ENCODE measurements at regions not wholly inside any gene's neighbourhood (a gene's known extent, or its start where the extent isn't known, plus 50 kb on each side); places are given as distances from the start of the nearest gene placed in this dataset.

DNA sequence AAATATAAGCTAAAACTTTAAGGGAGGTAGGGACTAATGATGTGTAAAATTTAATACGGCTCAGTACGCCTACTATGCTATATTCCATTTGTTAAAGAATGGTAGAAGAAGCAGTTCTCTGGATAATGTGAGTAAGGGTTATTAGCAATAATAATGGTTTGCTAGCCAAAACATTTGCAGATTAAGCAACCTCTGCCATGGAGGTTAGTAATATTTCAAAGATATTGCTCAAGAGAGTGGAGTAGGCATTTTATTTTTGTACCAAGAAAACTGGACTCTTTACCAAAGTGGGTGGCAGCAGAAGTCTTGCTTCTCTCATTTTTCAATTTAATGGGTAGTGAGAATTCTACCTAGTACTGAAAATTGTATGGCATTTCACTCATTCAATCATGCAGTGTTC, 158.9 kb upstream of the TMEM106B start:
- H3K27me3 Mint-ChIP-seq: no peaks in the 10 kb centered on the region
- H3K4me1 Mint-ChIP-seq (ENCODE audit: unreplicated experiment): no peaks in the 10 kb centered on the region
- TF ChIP-seq, protein P1, sequence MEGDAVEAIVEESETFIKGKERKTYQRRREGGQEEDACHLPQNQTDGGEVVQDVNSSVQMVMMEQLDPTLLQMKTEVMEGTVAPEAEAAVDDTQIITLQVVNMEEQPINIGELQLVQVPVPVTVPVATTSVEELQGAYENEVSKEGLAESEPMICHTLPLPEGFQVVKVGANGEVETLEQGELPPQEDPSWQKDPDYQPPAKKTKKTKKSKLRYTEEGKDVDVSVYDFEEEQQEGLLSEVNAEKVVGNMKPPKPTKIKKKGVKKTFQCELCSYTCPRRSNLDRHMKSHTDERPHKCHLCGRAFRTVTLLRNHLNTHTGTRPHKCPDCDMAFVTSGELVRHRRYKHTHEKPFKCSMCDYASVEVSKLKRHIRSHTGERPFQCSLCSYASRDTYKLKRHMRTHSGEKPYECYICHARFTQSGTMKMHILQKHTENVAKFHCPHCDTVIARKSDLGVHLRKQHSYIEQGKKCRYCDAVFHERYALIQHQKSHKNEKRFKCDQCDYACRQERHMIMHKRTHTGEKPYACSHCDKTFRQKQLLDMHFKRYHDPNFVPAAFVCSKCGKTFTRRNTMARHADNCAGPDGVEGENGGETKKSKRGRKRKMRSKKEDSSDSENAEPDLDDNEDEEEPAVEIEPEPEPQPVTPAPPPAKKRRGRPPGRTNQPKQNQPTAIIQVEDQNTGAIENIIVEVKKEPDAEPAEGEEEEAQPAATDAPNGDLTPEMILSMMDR (conservative IDR thresholded peaks at IDR 0.05): no peak
- no peak overlapping the region for H3K27ac Mint-ChIP-seq
- H3K4me3 Mint-ChIP-seq: no peak overlapping the region
- no peak for DNase-seq (ENCODE audit: extremely low spot score, unreplicated experiment)
- peaks cover under 1% of the 10 kb centered on the region for H3K9me3 Mint-ChIP-seq
- no peaks in the 10 kb centered on the region for H3K36me3 Mint-ChIP-seq

DNA sequence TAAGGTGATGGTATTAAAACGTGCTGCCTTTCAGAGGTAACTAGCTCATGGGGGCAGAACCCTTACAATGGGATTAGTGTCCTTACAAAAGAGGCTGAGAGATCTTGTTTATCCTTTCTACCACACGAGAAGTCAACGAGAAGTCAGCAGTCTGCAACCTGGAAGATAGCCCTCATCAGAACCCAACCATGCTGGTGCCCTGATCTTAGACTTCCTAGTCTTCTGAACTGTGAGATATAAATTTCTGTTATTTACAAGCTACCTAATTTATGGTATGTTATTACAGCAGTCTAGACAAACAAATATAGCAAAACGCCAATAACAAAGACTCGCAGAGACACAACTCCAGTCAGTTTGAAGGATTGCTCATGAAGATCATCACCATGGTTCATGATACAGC, 157.5 kb upstream of the TMEM106B start:
- H3K36me3 Mint-ChIP-seq: no peaks in the 10 kb centered on the region
- H3K4me1 Mint-ChIP-seq (ENCODE audit: unreplicated experiment): no peaks in the 10 kb centered on the region
- TF ChIP-seq, protein P1 (conservative IDR thresholded peaks at IDR 0.05): no peak
- H3K9me3 Mint-ChIP-seq: peaks cover 9% of the 10 kb centered on the region
- no peak overlapping the region for H3K4me3 Mint-ChIP-seq
- no peak overlapping the region for H3K27ac Mint-ChIP-seq
- no peak for DNase-seq (ENCODE audit: extremely low spot score, unreplicated experiment)
- no peaks in the 10 kb centered on the region for H3K27me3 Mint-ChIP-seq

DNA sequence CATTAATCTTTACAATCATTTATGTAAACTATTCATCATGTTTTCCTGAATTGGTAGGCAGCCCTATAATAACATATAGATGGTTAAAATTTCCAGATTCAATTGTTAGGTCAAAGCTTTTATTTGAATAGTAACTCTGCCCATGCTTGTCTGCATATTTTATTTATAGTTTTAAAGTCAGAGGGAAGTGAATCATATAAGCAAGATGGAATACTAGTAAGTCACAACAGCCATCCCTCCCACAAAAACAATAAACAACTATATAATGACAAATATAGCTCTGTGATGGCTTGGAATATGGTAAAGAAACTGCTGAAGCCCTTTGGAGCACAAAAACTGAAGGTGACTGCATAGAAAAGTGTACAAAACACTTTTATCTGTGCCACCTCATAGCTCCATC, 156.3 kb upstream of the TMEM106B start:
- TF ChIP-seq, protein P1 (conservative IDR thresholded peaks at IDR 0.05): no peak
- H3K27ac Mint-ChIP-seq: no peak overlapping the region
- no peaks in the 10 kb centered on the region for H3K4me1 Mint-ChIP-seq (ENCODE audit: unreplicated experiment)
- no peaks in the 10 kb centered on the region for H3K27me3 Mint-ChIP-seq
- no peak for DNase-seq (ENCODE audit: extremely low spot score, unreplicated experiment)
- H3K9me3 Mint-ChIP-seq: peaks cover 9% of the 10 kb centered on the region
- no peaks in the 10 kb centered on the region for H3K36me3 Mint-ChIP-seq
- H3K4me3 Mint-ChIP-seq: no peak overlapping the region

DNA sequence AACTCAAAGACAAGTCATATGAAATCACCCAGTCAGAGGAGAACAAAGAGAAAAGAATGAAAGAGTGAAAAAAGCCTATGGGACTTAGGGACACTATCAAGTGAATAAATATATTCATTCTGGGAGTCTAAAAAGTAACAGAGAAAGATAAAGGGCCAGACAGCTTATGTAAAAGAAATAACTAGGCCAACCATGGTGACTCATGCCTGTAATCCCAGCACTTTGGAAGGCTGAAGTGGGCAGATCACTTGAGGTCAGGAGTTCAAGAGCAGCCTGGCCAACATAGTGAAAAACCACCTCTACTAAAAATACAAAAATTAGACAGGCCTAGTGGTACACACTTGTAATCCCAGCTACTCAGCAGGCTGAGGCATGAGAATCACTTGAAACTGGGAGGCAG, 154.7 kb upstream of the TMEM106B start:
- no peaks in the 10 kb centered on the region for H3K36me3 Mint-ChIP-seq
- TF ChIP-seq, protein P1 (conservative IDR thresholded peaks at IDR 0.05): no peak
- peaks cover 9% of the 10 kb centered on the region for H3K9me3 Mint-ChIP-seq
- H3K4me3 Mint-ChIP-seq: no peak overlapping the region
- no peaks in the 10 kb centered on the region for H3K4me1 Mint-ChIP-seq (ENCODE audit: unreplicated experiment)
- no peak overlapping the region for H3K27ac Mint-ChIP-seq
- no peak for DNase-seq (ENCODE audit: extremely low spot score, unreplicated experiment)
- no peaks in the 10 kb centered on the region for H3K27me3 Mint-ChIP-seq

DNA sequence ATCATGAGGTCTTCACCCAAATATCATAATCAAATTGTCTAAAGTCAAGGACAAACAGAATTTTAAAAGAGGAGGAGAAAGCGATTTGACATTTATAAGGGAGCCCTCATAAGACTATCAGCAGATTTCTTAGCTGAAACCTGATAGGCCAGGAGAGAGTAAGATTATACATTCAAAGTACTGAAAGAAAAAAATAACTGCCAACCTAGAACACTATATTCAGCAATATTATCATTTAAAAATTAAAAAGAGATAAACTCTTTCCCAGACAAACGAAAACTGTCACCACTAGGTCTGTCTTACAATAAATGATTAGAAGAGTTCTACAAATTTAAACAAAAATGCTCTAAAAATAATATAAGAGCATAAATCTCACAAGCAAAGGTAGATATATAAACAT, 154.1 kb upstream of the TMEM106B start:
- TF ChIP-seq, protein P1 (conservative IDR thresholded peaks at IDR 0.05): no peak
- Mint-ChIP-seq H3K4me1 (ENCODE audit: unreplicated experiment) (no peaks in the 10 kb centered on the region), H3K27me3 (no peaks in the 10 kb centered on the region), H3K36me3 (no peaks in the 10 kb centered on the region), H3K4me3 (no peak overlapping the region), H3K27ac (no peak overlapping the region), H3K9me3 (peaks cover 9% of the 10 kb centered on the region)
- no peak for DNase-seq (ENCODE audit: extremely low spot score, unreplicated experiment)

DNA sequence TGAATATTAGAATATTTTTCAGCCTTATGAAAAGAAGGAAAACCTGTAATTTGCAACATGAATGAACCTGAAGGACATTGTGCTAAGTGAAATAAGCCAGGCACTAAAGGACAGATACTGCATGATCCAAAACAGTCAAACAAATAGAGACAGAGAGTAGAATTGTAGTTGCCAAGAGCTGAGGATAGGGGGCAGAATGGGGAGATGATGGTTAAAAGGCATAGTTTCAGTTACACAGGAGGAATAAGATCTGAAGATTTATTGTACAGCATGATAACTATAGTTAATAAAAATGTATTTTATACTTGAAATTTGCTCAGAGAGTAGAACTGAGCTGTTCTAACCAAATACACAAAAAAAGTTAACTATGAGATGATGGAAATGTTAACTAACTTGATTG, 149.0 kb upstream of the TMEM106B start:
- H3K36me3 Mint-ChIP-seq: no peaks in the 10 kb centered on the region
- no peak for DNase-seq (ENCODE audit: extremely low spot score, unreplicated experiment)
- peaks cover 6% of the 10 kb centered on the region for H3K4me1 Mint-ChIP-seq (ENCODE audit: unreplicated experiment)
- H3K4me3 Mint-ChIP-seq: no peak overlapping the region
- H3K27me3 Mint-ChIP-seq: no peaks in the 10 kb centered on the region
- no peak overlapping the region for H3K27ac Mint-ChIP-seq
- TF ChIP-seq, protein P1 (conservative IDR thresholded peaks at IDR 0.05): peak; percentile 53
- peaks cover 9% of the 10 kb centered on the region for H3K9me3 Mint-ChIP-seq
